WTC11 (cell line): ENCODE measurements at regions not wholly inside any gene's neighbourhood (a gene's known extent, or its start where the extent isn't known, plus 50 kb on each side); places are given as distances from the start of the nearest gene placed in this dataset.

Source experiments
- ATAC-seq: fragments of 200-7000 bp; cut with Tn5 transposase; 2 replicates; pipeline ENCODE4 v1.10.0; 2021; ENCODE audit warnings: mild to moderate bottlenecking, moderate library complexity
- CTCF ChIA-PET: fragments of 300-600 bp; sonication (Branson Sonifier 250); formaldehyde crosslinking; loops from one replicate; lab custom pipeline; 2021; ENCODE audit warnings: antibody characterized with exemption; lab: Charles Lee
- POLR2A ChIA-PET: fragments of 350-600 bp; sonication (Branson Sonifier 250); formaldehyde crosslinking; loops from one replicate; lab custom pipeline; 2021; ENCODE audit warnings: antibody characterized with exemption; lab: Charles Lee
- DNase-seq: peaks from one replicate; pipeline ENCODE4 v3.0.0; 2021; ENCODE audit warnings: low spot score
- H3K27ac Mint-ChIP-seq: 2 replicates; pipeline ENCODE4 v1.8.0; 2021; ENCODE audit warnings: mixed read lengths
- H3K27me3 Mint-ChIP-seq: 2 replicates; pipeline ENCODE4 v1.8.0; 2021; ENCODE audit warnings: low read depth, mild to moderate bottlenecking, moderate library complexity, mixed read lengths
- H3K36me3 Mint-ChIP-seq: 2 replicates; pipeline ENCODE4 v1.8.0; 2021; ENCODE audit warnings: mixed read lengths
- H3K4me1 Mint-ChIP-seq: 2 replicates; pipeline ENCODE4 v1.8.0; 2022; ENCODE audit warnings: mixed read lengths
- H3K4me3 Mint-ChIP-seq: 2 replicates; pipeline ENCODE4 v1.8.0; 2021; ENCODE audit warnings: mild to moderate bottlenecking, moderate library complexity, mixed read lengths
- H3K9me3 Mint-ChIP-seq: 2 replicates; pipeline ENCODE4 v1.8.0; 2021; ENCODE audit warnings: mixed read lengths
- FOXJ3 ChIP-seq: sonication (generic); formaldehyde crosslinking; IDR thresholded peaks from 2 replicates; pipeline ENCODE4 v1.9.0; 2021; ENCODE audit warnings: missing genetic modification reagents, mild to moderate bottlenecking, borderline replicate concordance
- GABPB1 ChIP-seq: sonication (generic); formaldehyde crosslinking; IDR thresholded peaks from 2 replicates; pipeline ENCODE4 v1.8.1; 2023; ENCODE audit warnings: mild to moderate bottlenecking, missing genetic modification reagents
- JAZF1 ChIP-seq: fragments of 250-450 bp; sonication (Bioruptor Pico); IDR thresholded peaks from 2 replicates; pipeline ENCODE4 v1.9.0; 2021; ENCODE audit warnings: moderate library complexity, mild to moderate bottlenecking, inconsistent platforms
- NFATC4 ChIP-seq: fragments of 250-450 bp; sonication (Bioruptor Pico); IDR thresholded peaks from 2 replicates; pipeline ENCODE4 v1.9.0; 2021; ENCODE audit warnings: mild to moderate bottlenecking
- NFE2L1 ChIP-seq: sonication (generic); formaldehyde crosslinking; IDR thresholded peaks from 2 replicates; pipeline ENCODE4 v1.8.1; 2023; ENCODE audit warnings: missing genetic modification reagents
- OVOL2 ChIP-seq: fragments of 250-450 bp; sonication (Bioruptor Pico); IDR thresholded peaks from 2 replicates; pipeline ENCODE4 v1.9.0; 2021; ENCODE audit warnings: mild to moderate bottlenecking, borderline replicate concordance
- PRRX2 ChIP-seq: fragments of 250-450 bp; sonication (Bioruptor Pico); IDR thresholded peaks from 2 replicates; pipeline ENCODE4 v1.8.0; 2021; ENCODE audit warnings: mild to moderate bottlenecking
- SMAD4 ChIP-seq: sonication (generic); formaldehyde crosslinking; IDR thresholded peaks from 2 replicates; pipeline ENCODE4 v1.8.0; 2022; ENCODE audit warnings: mild to moderate bottlenecking, missing genetic modification reagents
- SOX15 ChIP-seq: fragments of 250-450 bp; sonication (Bioruptor Pico); IDR thresholded peaks from 2 replicates; pipeline ENCODE4 v1.9.0; 2021; ENCODE audit warnings: mild to moderate bottlenecking
- TEAD1 ChIP-seq: sonication (generic); formaldehyde crosslinking; IDR thresholded peaks from 2 replicates; pipeline ENCODE4 v1.8.0; 2022; ENCODE audit warnings: mild to moderate bottlenecking, missing genetic modification reagents
- ZMAT4 ChIP-seq: fragments of 250-450 bp; sonication (Bioruptor Pico); IDR thresholded peaks from 2 replicates; pipeline ENCODE4 v1.9.0; 2021; ENCODE audit warnings: mild to moderate bottlenecking
- ZNF138 ChIP-seq: sonication (generic); formaldehyde crosslinking; conservative IDR thresholded peaks from 2 replicates; pipeline ENCODE4 v1.8.1; 2022; ENCODE audit warnings: mild to moderate bottlenecking, moderate library complexity, missing genetic modification reagents
- ZNF232 ChIP-seq: sonication (generic); formaldehyde crosslinking; IDR thresholded peaks from 2 replicates; pipeline ENCODE4 v1.8.0; 2022; ENCODE audit warnings: mild to moderate bottlenecking, missing genetic modification reagents
- ZNF532 ChIP-seq: fragments of 250-450 bp; sonication (Bioruptor Pico); IDR thresholded peaks from 2 replicates; pipeline ENCODE4 v1.9.0; 2021; ENCODE audit warnings: mild to moderate bottlenecking, borderline replicate concordance
- TF ChIP-seq, protein P1 (sequence below): sonication (generic); formaldehyde crosslinking; conservative IDR thresholded peaks from 2 replicates; pipeline ENCODE4 v1.8.1; 2022; ENCODE audit warnings: mild to moderate bottlenecking, missing genetic modification reagents
- TF ChIP-seq, protein P2 (sequence below): sonication (generic); formaldehyde crosslinking; IDR thresholded peaks from 2 replicates; pipeline ENCODE4 v1.8.0; 2023; ENCODE audit warnings: missing genetic modification reagents, mild to moderate bottlenecking, borderline replicate concordance
- TF ChIP-seq, protein P3 (sequence below): sonication (generic); formaldehyde crosslinking; IDR thresholded peaks from 2 replicates; pipeline ENCODE4 v1.8.0; 2022; ENCODE audit warnings: mild to moderate bottlenecking, missing genetic modification reagents
- TF ChIP-seq, protein P4 (sequence below): sonication (generic); formaldehyde crosslinking; IDR thresholded peaks from 2 replicates; pipeline ENCODE4 v1.8.1; 2023; ENCODE audit warnings: mild to moderate bottlenecking, missing genetic modification reagents, borderline replicate concordance

- no peak for TF ChIP-seq GABPB1
- no peak for TF ChIP-seq SOX15 (CRISPR knock-in tag)
- no peak for TF ChIP-seq NFE2L1 (CRISPR knock-in tag)
Measured at GRCh38 chr2:7452110-7452876, 535.1 kb downstream of the RNF144A start (continued).

- no peaks in the 10 kb centered on the region for H3K36me3 Mint-ChIP-seq
- ATAC-seq (no peak), DNase-seq (no peak)
- no peaks in the 10 kb centered on the region for H3K27me3 Mint-ChIP-seq
- H3K9me3 Mint-ChIP-seq: no peaks in the 10 kb centered on the region
- ChIA-PET POLR2A (no interaction called here), CTCF (no interaction called here)
- no peak overlapping the region for H3K27ac Mint-ChIP-seq
- H3K4me3 Mint-ChIP-seq: no peak overlapping the region
- H3K4me1 Mint-ChIP-seq: peaks cover 39% of the 10 kb centered on the region
- TF ChIP-seq SMAD4 (CRISPR knock-in tag): no peak
- no peak for TF ChIP-seq ZMAT4 (CRISPR knock-in tag)
- no peak for TF ChIP-seq TEAD1
- TF ChIP-seq NFATC4 (CRISPR knock-in tag): no peak
- no peak for TF ChIP-seq ZNF532 (CRISPR knock-in tag)
- TF ChIP-seq FOXJ3 (CRISPR knock-in tag): no peak
- TF ChIP-seq ZNF232: no peak
- TF ChIP-seq, protein P1, sequence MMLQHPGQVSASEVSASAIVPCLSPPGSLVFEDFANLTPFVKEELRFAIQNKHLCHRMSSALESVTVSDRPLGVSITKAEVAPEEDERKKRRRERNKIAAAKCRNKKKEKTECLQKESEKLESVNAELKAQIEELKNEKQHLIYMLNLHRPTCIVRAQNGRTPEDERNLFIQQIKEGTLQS (CRISPR knock-in tag): no peak
- TF ChIP-seq OVOL2 (CRISPR knock-in tag): no peak
- no peak for TF ChIP-seq ZNF138 (CRISPR knock-in tag)
- TF ChIP-seq JAZF1 (CRISPR knock-in tag): no peak
- TF ChIP-seq, protein P2, sequence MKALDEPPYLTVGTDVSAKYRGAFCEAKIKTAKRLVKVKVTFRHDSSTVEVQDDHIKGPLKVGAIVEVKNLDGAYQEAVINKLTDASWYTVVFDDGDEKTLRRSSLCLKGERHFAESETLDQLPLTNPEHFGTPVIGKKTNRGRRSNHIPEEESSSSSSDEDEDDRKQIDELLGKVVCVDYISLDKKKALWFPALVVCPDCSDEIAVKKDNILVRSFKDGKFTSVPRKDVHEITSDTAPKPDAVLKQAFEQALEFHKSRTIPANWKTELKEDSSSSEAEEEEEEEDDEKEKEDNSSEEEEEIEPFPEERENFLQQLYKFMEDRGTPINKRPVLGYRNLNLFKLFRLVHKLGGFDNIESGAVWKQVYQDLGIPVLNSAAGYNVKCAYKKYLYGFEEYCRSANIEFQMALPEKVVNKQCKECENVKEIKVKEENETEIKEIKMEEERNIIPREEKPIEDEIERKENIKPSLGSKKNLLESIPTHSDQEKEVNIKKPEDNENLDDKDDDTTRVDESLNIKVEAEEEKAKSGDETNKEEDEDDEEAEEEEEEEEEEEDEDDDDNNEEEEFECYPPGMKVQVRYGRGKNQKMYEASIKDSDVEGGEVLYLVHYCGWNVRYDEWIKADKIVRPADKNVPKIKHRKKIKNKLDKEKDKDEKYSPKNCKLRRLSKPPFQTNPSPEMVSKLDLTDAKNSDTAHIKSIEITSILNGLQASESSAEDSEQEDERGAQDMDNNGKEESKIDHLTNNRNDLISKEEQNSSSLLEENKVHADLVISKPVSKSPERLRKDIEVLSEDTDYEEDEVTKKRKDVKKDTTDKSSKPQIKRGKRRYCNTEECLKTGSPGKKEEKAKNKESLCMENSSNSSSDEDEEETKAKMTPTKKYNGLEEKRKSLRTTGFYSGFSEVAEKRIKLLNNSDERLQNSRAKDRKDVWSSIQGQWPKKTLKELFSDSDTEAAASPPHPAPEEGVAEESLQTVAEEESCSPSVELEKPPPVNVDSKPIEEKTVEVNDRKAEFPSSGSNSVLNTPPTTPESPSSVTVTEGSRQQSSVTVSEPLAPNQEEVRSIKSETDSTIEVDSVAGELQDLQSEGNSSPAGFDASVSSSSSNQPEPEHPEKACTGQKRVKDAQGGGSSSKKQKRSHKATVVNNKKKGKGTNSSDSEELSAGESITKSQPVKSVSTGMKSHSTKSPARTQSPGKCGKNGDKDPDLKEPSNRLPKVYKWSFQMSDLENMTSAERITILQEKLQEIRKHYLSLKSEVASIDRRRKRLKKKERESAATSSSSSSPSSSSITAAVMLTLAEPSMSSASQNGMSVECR (CRISPR knock-in tag): no peak
- no peak for TF ChIP-seq PRRX2 (CRISPR knock-in tag)
- TF ChIP-seq, protein P3, sequence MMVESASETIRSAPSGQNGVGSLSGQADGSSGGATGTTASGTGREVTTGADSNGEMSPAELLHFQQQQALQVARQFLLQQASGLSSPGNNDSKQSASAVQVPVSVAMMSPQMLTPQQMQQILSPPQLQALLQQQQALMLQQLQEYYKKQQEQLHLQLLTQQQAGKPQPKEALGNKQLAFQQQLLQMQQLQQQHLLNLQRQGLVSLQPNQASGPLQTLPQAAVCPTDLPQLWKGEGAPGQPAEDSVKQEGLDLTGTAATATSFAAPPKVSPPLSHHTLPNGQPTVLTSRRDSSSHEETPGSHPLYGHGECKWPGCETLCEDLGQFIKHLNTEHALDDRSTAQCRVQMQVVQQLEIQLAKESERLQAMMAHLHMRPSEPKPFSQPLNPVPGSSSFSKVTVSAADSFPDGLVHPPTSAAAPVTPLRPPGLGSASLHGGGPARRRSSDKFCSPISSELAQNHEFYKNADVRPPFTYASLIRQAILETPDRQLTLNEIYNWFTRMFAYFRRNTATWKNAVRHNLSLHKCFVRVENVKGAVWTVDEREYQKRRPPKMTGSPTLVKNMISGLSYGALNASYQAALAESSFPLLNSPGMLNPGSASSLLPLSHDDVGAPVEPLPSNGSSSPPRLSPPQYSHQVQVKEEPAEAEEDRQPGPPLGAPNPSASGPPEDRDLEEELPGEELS (CRISPR knock-in tag): no peak
- TF ChIP-seq, protein P4, sequence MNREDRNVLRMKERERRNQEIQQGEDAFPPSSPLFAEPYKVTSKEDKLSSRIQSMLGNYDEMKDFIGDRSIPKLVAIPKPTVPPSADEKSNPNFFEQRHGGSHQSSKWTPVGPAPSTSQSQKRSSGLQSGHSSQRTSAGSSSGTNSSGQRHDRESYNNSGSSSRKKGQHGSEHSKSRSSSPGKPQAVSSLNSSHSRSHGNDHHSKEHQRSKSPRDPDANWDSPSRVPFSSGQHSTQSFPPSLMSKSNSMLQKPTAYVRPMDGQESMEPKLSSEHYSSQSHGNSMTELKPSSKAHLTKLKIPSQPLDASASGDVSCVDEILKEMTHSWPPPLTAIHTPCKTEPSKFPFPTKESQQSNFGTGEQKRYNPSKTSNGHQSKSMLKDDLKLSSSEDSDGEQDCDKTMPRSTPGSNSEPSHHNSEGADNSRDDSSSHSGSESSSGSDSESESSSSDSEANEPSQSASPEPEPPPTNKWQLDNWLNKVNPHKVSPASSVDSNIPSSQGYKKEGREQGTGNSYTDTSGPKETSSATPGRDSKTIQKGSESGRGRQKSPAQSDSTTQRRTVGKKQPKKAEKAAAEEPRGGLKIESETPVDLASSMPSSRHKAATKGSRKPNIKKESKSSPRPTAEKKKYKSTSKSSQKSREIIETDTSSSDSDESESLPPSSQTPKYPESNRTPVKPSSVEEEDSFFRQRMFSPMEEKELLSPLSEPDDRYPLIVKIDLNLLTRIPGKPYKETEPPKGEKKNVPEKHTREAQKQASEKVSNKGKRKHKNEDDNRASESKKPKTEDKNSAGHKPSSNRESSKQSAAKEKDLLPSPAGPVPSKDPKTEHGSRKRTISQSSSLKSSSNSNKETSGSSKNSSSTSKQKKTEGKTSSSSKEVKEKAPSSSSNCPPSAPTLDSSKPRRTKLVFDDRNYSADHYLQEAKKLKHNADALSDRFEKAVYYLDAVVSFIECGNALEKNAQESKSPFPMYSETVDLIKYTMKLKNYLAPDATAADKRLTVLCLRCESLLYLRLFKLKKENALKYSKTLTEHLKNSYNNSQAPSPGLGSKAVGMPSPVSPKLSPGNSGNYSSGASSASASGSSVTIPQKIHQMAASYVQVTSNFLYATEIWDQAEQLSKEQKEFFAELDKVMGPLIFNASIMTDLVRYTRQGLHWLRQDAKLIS: no peak
Measured at GRCh38 chr2:7454592-7454991, 537.4 kb downstream of the RNF144A start.
